Mesodermal cell (in vitro differentiated cells): ENCODE measurements at regions not wholly inside any gene's neighbourhood (a gene's known extent, or its start where the extent isn't known, plus 50 kb on each side); places are given as distances from the start of the nearest gene placed in this dataset.
"Not testable (repeated sequence)": the region's sequence is repeated elsewhere in the genome, so short reads cannot be mapped to it uniquely, and the experiment has no call there.

Source experiments
- H3K27ac ChIP-seq: 2 replicates; pipeline ENCODE4 v1.7.0; 2013; ENCODE audit warnings: mild to moderate bottlenecking, low read depth, low read length, moderate library complexity; ENCODE audit not compliant: severe bottlenecking
- H3K36me3 ChIP-seq: 2 replicates; pipeline ENCODE4 v1.7.1; 2013; ENCODE audit warnings: mild to moderate bottlenecking, low read length, moderate library complexity; ENCODE audit not compliant: control insufficient read depth, insufficient read depth
- H3K4me1 ChIP-seq: one replicate; pipeline ENCODE4 v1.7.1; 2013; ENCODE audit warnings: mild to moderate bottlenecking, low read length; ENCODE audit not compliant: insufficient read depth, control insufficient read depth, poor library complexity, severe bottlenecking
- H3K4me3 ChIP-seq: 2 replicates; pipeline ENCODE4 v1.7.0; 2013; ENCODE audit warnings: low read length, control low read depth, mild to moderate bottlenecking; ENCODE audit not compliant: insufficient read depth, poor library complexity, severe bottlenecking; ENCODE audit errors: extremely low read depth
- H3K9me3 ChIP-seq: 2 replicates; pipeline ENCODE4 v1.7.1; 2013; ENCODE audit warnings: mild to moderate bottlenecking, low read length, moderate library complexity; ENCODE audit not compliant: control insufficient read depth
- WGBS, 2 experiments: methylation state at CpG; one replicate each; pipeline ENCODE4 v1.1.5; 2013; ENCODE audit warnings: missing lambda C conversion rate in 2 of 2; ENCODE audit not compliant: insufficient coverage in 2 of 2; 5-methylcytosine and 5-hydroxymethylcytosine counted together

DNA sequence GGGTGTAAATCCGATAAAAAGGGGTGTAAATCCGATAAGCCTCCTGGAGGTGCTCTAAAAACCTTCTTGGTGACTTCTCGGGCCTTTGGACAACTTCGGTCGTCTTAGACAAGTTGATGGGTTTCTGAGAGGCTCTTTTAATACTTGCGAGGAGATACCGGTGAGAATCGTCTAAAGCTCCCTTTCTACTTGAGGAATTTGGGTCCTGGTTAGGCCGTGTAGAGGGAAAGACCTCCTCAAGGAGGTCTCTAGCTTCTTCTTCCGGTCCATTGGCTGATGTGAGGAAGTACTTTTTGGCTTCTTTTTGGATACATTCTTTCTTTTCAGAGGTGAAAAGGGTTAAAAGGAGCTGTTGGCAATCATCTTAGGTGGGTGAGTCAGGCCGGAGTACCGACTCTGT is 128.5 kb downstream of the ART5 start:
- not testable (repeated sequence) for H3K36me3 ChIP-seq, H3K27ac ChIP-seq, H3K4me1 ChIP-seq, H3K9me3 ChIP-seq
- peak overlapping the region; percentile 11 for H3K4me3 ChIP-seq
- 76 to 94% methylated on average over 3 to 9 of the region's 12 CpGs for WGBS, 2 experiments

DNA sequence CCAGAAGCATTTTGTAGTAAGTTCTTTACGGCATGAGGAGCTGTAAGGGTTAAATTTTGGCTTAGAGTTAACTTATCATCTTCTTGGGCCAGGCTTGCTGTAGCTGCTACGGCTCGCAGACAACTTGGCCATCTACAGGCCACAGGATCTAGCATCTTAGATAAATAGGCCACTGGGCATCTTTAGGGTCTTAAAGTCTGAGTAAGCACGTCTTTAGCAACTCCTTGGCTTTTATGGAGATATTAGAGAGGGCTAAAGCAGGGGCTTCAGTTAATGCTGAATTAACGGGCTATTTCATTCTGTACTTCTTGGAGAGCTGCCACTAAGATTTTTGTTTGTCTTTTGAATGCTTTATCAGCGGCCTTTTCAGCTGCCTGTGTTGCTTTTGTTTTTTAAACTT is 129.0 kb downstream of the ART5 start:
- peak overlapping the region; percentile 11 for H3K4me3 ChIP-seq
- not testable (repeated sequence) for H3K36me3 ChIP-seq, H3K4me1 ChIP-seq, H3K9me3 ChIP-seq
- peak overlapping the region; percentile 6 for H3K27ac ChIP-seq
- 29 to 51% methylated on average over 2 to 3 of the region's 6 CpGs for WGBS, 2 experiments

DNA sequence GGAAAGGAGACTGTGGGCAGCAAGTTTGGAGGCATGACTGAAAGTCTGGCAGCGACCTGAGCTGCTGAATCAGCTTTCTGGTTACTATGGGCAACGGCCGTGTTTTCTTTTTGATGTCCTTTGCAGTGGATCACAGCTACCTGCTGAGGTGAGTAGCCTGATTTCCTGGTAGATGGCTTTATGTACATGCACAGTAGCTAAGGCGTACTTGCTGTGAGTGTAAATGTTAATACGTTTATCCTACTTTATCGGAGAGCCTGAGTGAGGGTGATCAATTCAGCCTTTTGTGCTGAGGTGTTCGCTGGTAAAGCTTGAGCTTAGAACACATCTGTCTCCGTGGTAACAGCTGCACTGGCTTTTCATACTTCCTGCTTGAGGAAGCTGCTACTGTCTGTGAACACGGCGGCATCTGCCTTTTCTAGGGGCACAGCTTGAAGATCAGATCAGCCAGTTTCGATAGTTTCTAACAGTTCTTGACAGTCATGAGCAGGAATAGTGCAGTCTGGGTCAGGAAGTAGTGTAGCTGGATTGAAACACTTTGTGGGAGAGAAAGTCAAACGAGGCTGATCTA is 129.6 kb downstream of the ART5 start:
- not testable (repeated sequence) for H3K36me3 ChIP-seq, H3K4me1 ChIP-seq, H3K4me3 ChIP-seq, H3K9me3 ChIP-seq
- WGBS, 2 experiments = 12 to 32% methylated on average over 3 to 10 of the region's 12 CpGs
- peak overlapping the region; percentile 6 for H3K27ac ChIP-seq

DNA sequence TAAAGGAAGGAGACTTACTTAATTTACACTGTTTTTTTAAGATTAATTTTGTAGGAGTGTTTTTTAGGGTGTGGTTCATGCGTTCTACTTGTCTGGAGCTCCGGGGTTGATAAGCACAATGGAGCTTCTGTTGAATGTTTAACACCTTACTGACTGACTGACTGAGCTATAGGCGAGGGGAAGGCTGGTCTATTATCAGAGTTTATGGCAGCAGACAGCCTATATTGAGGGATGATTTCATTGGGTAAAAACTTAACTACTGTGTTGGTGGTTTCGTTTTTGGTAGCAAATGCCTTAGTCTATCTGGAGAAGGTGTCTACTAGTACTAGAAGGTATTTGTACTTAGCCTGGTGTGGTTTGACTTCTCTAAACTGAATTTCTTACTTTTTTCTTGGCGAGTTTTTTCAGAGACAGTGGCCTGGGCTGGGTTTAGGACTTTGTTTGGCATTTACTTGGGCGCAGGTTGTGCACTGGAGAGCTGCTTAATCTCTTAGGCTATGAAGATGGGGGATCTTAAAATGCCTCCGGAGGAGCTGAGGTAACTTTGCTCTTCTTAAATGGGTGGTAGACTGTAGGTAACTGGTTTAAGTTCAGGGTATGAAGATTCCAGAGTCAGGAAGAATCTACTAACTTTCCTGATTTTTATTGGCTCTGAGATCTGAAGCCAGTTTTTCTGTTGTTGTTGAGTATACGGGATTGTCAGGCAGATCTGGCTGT is 130.2 kb downstream of the ART5 start:
- not testable (repeated sequence) for H3K4me1 ChIP-seq, H3K9me3 ChIP-seq, H3K4me3 ChIP-seq, H3K36me3 ChIP-seq
- peak overlapping the region; percentile 67 for H3K27ac ChIP-seq
- WGBS, 2 experiments = 58 to 62% methylated on average over 5 of the region's 8 CpGs

DNA sequence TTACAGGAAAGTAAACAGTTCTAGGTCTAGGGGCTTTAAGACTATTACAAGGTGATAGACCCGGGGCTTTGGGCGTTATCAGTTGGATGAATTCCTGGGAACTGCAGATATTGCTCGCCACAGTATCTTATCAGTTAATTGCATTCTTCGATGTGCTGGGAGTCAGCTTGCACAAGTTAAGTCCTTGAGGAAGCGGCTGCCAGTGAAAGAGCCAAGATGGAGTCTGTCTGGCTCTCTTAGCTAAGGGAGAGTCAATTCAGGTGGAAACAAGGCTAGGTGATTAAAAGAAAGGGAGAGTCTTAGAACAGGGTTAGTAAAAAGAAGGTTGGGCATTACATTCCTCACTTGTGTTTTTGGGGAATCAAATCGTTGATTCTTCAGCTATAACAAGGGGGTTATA is 130.6 kb upstream of the ZNF195 start:
- not testable (repeated sequence) for H3K4me3 ChIP-seq, H3K4me1 ChIP-seq, H3K9me3 ChIP-seq, H3K36me3 ChIP-seq, H3K27ac ChIP-seq
- WGBS, 2 experiments = 64 to 68% methylated on average over 5 of the region's 6 CpGs

DNA sequence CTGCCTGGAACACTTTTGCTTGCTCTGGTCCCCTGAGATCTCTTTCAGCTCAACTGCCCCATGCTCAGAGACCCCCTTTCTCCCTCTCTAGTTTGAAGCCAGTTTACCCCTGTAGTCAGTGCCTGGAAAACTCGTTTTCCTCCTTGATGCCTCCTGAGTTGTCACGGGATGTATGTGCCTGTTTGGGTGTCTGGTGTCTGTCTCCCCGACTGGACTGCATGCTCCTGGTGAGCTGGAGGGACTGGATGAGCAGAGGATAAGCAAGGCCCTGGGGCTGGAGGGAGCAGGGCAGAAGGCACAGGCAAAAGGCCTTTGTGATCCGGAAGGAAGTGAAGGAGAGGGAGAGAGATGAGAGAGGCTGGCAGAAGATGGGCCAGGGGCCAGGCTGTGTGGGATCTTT is 120.3 kb upstream of the ZNF195 start:
- not testable (repeated sequence) for H3K4me3 ChIP-seq, H3K9me3 ChIP-seq, H3K27ac ChIP-seq, H3K4me1 ChIP-seq, H3K36me3 ChIP-seq
- 100% methylated on average over 1 of the region's 4 CpGs; no CpG with 5 or more reads in 1 of the 2 experiments for WGBS, 2 experiments

DNA sequence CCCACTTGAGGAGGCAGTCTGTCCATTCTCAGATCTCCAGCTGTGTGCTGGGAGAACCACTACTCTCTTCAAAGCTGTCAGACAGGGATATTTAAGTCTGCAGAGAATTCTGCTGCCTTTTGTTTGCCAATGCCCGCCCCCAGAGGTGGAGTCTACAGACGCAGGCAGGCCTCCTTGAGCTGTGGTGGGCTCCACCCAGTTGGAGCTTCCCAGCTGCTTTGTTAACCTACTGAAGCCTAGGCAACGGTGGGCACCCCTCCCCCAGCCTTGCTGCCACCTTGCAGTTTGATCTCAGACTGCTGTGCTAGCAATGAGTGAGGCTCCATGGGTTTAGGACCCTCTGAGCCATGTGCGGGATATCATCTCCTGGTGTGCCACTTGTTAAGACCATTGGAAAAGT is 119.4 kb upstream of the ZNF195 start:
- 77 to 89% methylated on average over 2 to 3 of the region's 4 CpGs for WGBS, 2 experiments
- not testable (repeated sequence) for H3K4me1 ChIP-seq, H3K27ac ChIP-seq, H3K36me3 ChIP-seq, H3K4me3 ChIP-seq, H3K9me3 ChIP-seq

DNA sequence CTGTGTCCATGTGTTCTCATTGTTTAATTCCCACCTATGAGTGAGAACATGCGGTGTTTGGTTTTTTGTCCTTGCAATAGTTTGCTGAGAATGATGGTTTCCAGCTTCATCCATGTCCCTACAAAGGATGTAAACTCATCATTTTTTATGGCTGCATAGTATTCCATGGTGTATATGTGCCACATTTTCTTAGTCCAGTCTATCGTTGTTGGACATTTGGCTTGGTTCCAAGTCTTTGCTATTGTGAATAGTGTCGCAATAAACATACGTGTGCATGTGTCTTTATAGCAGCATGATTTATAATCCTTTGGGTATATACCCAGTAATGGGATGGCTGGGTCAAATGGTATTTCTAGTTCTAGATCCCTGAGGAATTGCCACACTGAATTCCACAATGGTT is 114.2 kb upstream of the ZNF195 start:
- H3K4me3 ChIP-seq, H3K27ac ChIP-seq, H3K36me3 ChIP-seq, H3K4me1 ChIP-seq, H3K9me3 ChIP-seq: not testable (repeated sequence)
- WGBS, 2 experiments = no CpG with 5 or more reads among the region's 4 CpGs

DNA sequence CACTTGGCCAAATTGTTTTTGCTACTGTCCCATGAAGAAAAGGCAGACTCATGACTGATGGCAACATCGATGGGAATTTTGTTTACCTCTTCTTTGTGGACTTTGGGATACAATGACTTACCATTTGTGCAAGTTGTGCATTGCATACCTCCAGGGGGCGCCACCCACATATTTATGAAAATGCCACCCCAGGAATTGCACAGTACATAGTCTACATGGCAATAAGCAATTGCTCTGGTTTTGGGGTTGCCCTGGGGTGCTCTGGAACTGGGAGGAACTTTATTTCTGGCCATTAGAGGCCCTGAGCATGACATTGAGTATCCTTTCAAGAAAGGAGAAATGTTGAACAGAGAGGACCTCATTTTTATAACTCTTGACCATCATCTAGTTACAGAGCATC is 109.1 kb upstream of the ZNF195 start:
- no CpG with 5 or more reads among the region's 2 CpGs for WGBS, 2 experiments
- not testable (repeated sequence) for H3K4me1 ChIP-seq, H3K9me3 ChIP-seq

DNA sequence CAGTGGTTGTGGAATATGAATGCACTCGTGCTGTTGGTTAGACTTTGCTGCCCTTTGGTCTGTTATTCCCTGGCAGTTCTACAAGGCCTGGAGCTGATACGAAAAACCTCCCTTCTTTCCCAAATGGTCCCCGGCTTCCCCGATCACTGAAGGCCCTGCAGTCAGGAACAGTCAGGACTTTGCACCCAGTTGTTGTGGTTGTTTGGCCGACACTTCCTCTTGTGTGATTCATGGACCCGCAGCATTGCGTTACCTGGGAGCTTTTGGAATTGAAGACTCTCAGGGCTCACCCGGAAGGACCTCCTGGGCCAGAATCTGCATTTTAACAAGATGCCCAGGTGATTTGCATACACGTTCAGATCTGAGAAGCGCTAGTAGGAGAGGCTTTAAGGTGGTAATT is 106.8 kb upstream of the ZNF195 start:
- not testable (repeated sequence) for H3K27ac ChIP-seq, H3K4me3 ChIP-seq, H3K4me1 ChIP-seq, H3K9me3 ChIP-seq, H3K36me3 ChIP-seq
- 55 to 58% methylated on average over 6 to 7 of the region's 10 CpGs for WGBS, 2 experiments

More for the DNA sequence above, 109.1 kb upstream of the ZNF195 start:
- not testable (repeated sequence) for H3K36me3 ChIP-seq, H3K27ac ChIP-seq, H3K4me3 ChIP-seq

DNA sequence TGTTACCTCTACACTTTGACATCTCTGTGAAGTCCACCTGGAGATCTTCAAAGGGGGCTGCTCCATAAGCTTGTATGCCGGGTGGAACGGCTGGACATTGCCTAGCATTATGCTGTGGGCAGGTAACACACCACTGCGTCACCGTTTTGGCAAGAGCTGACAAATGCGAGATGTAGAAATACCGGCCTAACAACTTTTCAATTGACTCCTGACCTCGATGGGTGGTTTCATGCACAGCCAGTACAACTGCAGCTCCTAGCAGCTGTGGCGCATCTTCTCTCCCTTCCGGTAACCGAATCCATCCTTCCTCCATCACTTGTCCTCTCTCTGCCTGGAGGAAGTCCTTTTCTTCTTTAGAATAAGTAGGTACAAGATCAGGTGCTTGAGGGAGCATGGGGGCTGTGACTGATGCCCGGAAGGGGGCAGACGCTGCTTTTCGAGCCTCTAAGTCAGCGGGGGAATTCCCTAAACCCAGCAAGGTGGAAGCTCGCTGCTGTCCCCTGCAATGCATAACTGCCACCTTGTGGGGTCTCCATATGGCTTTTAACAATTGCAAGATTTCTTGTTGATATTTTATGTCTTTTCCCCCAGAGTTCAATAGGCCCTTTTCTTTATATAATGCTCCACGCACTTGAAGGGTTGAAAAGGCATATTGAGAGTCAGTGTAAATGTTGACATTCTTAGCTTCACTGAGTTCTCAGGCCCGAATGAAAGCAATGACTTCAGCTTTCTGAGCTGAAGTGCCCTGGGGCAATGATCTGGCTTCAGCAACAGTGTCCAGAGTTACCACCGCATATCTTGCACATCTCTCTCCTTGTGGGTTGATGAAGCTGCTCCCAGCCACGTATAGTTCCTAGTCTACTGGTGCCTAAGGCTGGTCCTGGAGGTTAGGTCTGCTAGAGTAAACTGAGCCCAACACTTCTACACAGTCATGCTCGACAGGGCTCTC is 98.3 kb upstream of the ZNF195 start:
- H3K4me1 ChIP-seq, H3K27ac ChIP-seq, H3K36me3 ChIP-seq, H3K9me3 ChIP-seq, H3K4me3 ChIP-seq: not testable (repeated sequence)
- 86 to 88% methylated on average over 11 of the region's 20 CpGs for WGBS, 2 experiments
